GM12878 (cell line): ENCODE measurements at regions not wholly inside any gene's neighbourhood (a gene's known extent, or its start where the extent isn't known, plus 50 kb on each side); places are given as distances from the start of the nearest gene placed in this dataset.

ENCODE experiments used
- BHLHE40 ChIP-seq, 2 experiments: fragments of 450-650 bp in 1 of 2; IDR thresholded peaks; 2 replicates each; pipeline ENCODE4 v1.6.1; 2011 to 2017; ENCODE audit warnings: low read depth in 2 of 2, borderline replicate concordance in 1 of 2, improper control_type of control experiment in 1 of 2, low read length in 1 of 2, mild to moderate bottlenecking in 1 of 2
- BMI1 ChIP-seq: fragments of 450-650 bp; IDR thresholded peaks from 2 replicates; pipeline ENCODE4 v1.6.1; 2016; ENCODE audit warnings: mild to moderate bottlenecking, moderate library complexity, borderline replicate concordance
- CUX1 ChIP-seq: IDR thresholded peaks from 2 replicates; pipeline ENCODE4 v1.6.1; 2012; ENCODE audit warnings: improper control_type of control experiment, low read depth, low read length; ENCODE audit not compliant: insufficient replicate concordance
- IRF3 ChIP-seq: fragments of 450-650 bp; IDR thresholded peaks from 2 replicates; pipeline ENCODE4 v1.6.1; 2014; ENCODE audit warnings: mild to moderate bottlenecking
- RB1 ChIP-seq: fragments of 450-650 bp; formaldehyde crosslinking; IDR thresholded peaks from 2 replicates; pipeline ENCODE4 v1.6.1; 2017; ENCODE audit warnings: mild to moderate bottlenecking, borderline replicate concordance
- TF ChIP-seq, protein P1 (sequence below): fragments of 450-650 bp; IDR thresholded peaks from 2 replicates; pipeline ENCODE4 v1.6.1; 2018; ENCODE audit warnings: borderline replicate concordance, mild to moderate bottlenecking; ENCODE audit not compliant: partially characterized antibody

GRCh38 chr3:164144824-164145223, 933.5 kb downstream of the SI start (continued):
- no peak for TF ChIP-seq CUX1
- TF ChIP-seq BHLHE40 (IDR thresholded peaks at IDR 0.05; ENCODE audit: borderline replicate concordance in 1 of 2, low read depth in 2 of 2, low read length in 1 of 2) = no peak
- TF ChIP-seq BMI1 = no peak
- TF ChIP-seq IRF3 = no peak
- TF ChIP-seq, protein P1, sequence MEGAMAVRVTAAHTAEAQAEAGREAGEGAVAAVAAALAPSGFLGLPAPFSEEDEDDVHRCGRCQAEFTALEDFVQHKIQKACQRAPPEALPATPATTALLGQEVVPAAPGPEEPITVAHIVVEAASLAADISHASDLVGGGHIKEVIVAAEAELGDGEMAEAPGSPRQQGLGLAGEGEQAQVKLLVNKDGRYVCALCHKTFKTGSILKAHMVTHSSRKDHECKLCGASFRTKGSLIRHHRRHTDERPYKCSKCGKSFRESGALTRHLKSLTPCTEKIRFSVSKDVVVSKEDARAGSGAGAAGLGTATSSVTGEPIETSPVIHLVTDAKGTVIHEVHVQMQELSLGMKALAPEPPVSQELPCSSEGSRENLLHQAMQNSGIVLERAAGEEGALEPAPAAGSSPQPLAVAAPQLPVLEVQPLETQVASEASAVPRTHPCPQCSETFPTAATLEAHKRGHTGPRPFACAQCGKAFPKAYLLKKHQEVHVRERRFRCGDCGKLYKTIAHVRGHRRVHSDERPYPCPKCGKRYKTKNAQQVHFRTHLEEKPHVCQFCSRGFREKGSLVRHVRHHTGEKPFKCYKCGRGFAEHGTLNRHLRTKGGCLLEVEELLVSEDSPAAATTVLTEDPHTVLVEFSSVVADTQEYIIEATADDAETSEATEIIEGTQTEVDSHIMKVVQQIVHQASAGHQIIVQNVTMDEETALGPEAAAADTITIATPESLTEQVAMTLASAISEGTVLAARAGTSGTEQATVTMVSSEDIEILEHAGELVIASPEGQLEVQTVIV = no peak
- TF ChIP-seq RB1 = no peak
